ENCODE measurements at regions not wholly inside any gene's neighbourhood (a gene's known extent, or its start where the extent isn't known, plus 50 kb on each side); places are given as distances from the start of the nearest gene placed in this dataset.

GRCh38 chrX:8272821-8273220 is 101.8 kb upstream of the VCX2 start:
- no peak for DNase-seq (ENCODE audit: low spot score)
- no peak overlapping the region for H3K4me3 ChIP-seq (ENCODE audit: low read depth, low read length, poor library complexity, severe bottlenecking)
- peaks cover 20% of the 10 kb centered on the region for H3K9me3 ChIP-seq (ENCODE audit: low read depth, low read length, poor library complexity, severe bottlenecking)
- no TSS peak for BruUV-seq (replicated peaks)
- no peaks in the 10 kb centered on the region for H3K27me3 ChIP-seq (replicated peaks; ENCODE audit: insufficient read depth, low read depth, low read length, poor library complexity)
- intact Hi-C loops (cut with micrococcal nuclease; ENCODE audit: unreplicated experiment), result no loop called here
- H3K27ac ChIP-seq (ENCODE audit: low read depth, low read length, poor library complexity, severe bottlenecking), result no peak overlapping the region
- no peak for TF ChIP-seq CTCF (conservative IDR thresholded peaks at IDR 0.05; ENCODE audit: low read depth, low read length)
- TF ChIP-seq EZH2 (IDR thresholded peaks at IDR 0.05; ENCODE audit: borderline replicate concordance, low read depth, low read length, poor library complexity, severe bottlenecking), result no peak
- H3K4me1 ChIP-seq (ENCODE audit: insufficient read depth, low read length, poor library complexity, severe bottlenecking), result no peaks in the 10 kb centered on the region
- ChIA-PET CTCF (no interaction called here), POLR2A (ENCODE audit: low non-redundant PET) (no interaction called here)
- no peaks in the 10 kb centered on the region for H3K36me3 ChIP-seq (ENCODE audit: insufficient read depth, low read length, poor library complexity, severe bottlenecking)

GRCh38 chrX:8273451-8273895 is 102.4 kb upstream of the VCX2 start:
- Histone ChIP-seq H3K27ac (ENCODE audit: low read depth, low read length, poor library complexity, severe bottlenecking) (no peak overlapping the region), H3K27me3 (replicated peaks; ENCODE audit: insufficient read depth, low read depth, low read length, poor library complexity) (no peaks in the 10 kb centered on the region), H3K4me3 (ENCODE audit: low read depth, low read length, poor library complexity, severe bottlenecking) (no peak overlapping the region), H3K4me1 (ENCODE audit: insufficient read depth, low read length, poor library complexity, severe bottlenecking) (no peaks in the 10 kb centered on the region), H3K36me3 (ENCODE audit: insufficient read depth, low read length, poor library complexity, severe bottlenecking) (no peaks in the 10 kb centered on the region), H3K9me3 (ENCODE audit: low read depth, low read length, poor library complexity, severe bottlenecking) (peaks cover 20% of the 10 kb centered on the region)
- no TSS peak for BruUV-seq (replicated peaks)
- POLR2A ChIA-PET (ENCODE audit: low non-redundant PET), result no interaction called here
- TF ChIP-seq EZH2 (IDR thresholded peaks at IDR 0.05; ENCODE audit: borderline replicate concordance, low read depth, low read length, poor library complexity, severe bottlenecking) (no peak), CTCF (conservative IDR thresholded peaks at IDR 0.05; ENCODE audit: low read depth, low read length) (no peak)
- no peak for DNase-seq (ENCODE audit: low spot score)
- CTCF ChIA-PET, result no interaction called here
- intact Hi-C loops (cut with micrococcal nuclease; ENCODE audit: unreplicated experiment), result no loop called here

GRCh38 chrX:8274170-8274569 is 103.1 kb upstream of the VCX2 start:
- intact Hi-C loops (cut with micrococcal nuclease; ENCODE audit: unreplicated experiment), result no loop called here
- Histone ChIP-seq H3K9me3 (ENCODE audit: low read depth, low read length, poor library complexity, severe bottlenecking) (peaks cover 20% of the 10 kb centered on the region), H3K4me3 (ENCODE audit: low read depth, low read length, poor library complexity, severe bottlenecking) (no peak overlapping the region), H3K27ac (ENCODE audit: low read depth, low read length, poor library complexity, severe bottlenecking) (no peak overlapping the region), H3K4me1 (ENCODE audit: insufficient read depth, low read length, poor library complexity, severe bottlenecking) (no peaks in the 10 kb centered on the region), H3K27me3 (replicated peaks; ENCODE audit: insufficient read depth, low read depth, low read length, poor library complexity) (no peaks in the 10 kb centered on the region), H3K36me3 (ENCODE audit: insufficient read depth, low read length, poor library complexity, severe bottlenecking) (no peaks in the 10 kb centered on the region)
- TF ChIP-seq EZH2 (IDR thresholded peaks at IDR 0.05; ENCODE audit: borderline replicate concordance, low read depth, low read length, poor library complexity, severe bottlenecking) (no peak), CTCF (conservative IDR thresholded peaks at IDR 0.05; ENCODE audit: low read depth, low read length) (no peak)
- CTCF ChIA-PET, result no interaction called here
- POLR2A ChIA-PET (ENCODE audit: low non-redundant PET), result no interaction called here
- DNase-seq (ENCODE audit: low spot score), result no peak
- BruUV-seq (replicated peaks), result no TSS peak

Data from A673 (cell line).